ENCODE measurements at regions not wholly inside any gene's neighbourhood (a gene's known extent, or its start where the extent isn't known, plus 50 kb on each side); places are given as distances from the start of the nearest gene placed in this dataset.

DNA sequence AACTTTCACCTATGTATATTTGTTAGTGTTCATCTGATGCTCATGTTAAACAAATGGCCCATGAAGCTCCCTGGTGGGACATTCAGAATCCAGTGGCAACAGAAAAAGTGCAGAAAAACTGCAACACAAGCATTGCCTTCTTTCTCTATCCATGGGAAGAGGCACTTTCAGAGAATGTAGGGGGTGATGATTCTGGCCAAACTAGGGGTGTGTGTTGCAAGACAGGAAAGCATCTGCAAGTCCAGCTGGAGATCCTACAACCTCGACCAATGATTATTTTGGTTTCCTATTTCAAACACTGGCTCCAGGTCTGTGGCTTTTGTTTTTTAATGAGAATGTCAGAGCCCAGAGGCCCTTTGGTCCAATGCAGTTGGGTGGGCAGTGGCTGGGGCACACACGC lies 198.7 kb downstream of the CXCL12 start:
- no peaks in the 10 kb centered on the region for H3K4me1 ChIP-seq
- intact Hi-C loops (cut with DNase I) = no loop called here
- no peaks in the 10 kb centered on the region for H3K27me3 ChIP-seq
- TF ChIP-seq, protein P1, sequence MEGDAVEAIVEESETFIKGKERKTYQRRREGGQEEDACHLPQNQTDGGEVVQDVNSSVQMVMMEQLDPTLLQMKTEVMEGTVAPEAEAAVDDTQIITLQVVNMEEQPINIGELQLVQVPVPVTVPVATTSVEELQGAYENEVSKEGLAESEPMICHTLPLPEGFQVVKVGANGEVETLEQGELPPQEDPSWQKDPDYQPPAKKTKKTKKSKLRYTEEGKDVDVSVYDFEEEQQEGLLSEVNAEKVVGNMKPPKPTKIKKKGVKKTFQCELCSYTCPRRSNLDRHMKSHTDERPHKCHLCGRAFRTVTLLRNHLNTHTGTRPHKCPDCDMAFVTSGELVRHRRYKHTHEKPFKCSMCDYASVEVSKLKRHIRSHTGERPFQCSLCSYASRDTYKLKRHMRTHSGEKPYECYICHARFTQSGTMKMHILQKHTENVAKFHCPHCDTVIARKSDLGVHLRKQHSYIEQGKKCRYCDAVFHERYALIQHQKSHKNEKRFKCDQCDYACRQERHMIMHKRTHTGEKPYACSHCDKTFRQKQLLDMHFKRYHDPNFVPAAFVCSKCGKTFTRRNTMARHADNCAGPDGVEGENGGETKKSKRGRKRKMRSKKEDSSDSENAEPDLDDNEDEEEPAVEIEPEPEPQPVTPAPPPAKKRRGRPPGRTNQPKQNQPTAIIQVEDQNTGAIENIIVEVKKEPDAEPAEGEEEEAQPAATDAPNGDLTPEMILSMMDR (IDR thresholded peaks at IDR 0.05) = no peak
- H3K36me3 ChIP-seq = no peaks in the 10 kb centered on the region
- ATAC-seq (no peak), DNase-seq (no peak)
- no peak overlapping the region for H3K27ac ChIP-seq
- H3K9me3 ChIP-seq = no peaks in the 10 kb centered on the region
- H3K4me3 ChIP-seq = no peak overlapping the region

DNA sequence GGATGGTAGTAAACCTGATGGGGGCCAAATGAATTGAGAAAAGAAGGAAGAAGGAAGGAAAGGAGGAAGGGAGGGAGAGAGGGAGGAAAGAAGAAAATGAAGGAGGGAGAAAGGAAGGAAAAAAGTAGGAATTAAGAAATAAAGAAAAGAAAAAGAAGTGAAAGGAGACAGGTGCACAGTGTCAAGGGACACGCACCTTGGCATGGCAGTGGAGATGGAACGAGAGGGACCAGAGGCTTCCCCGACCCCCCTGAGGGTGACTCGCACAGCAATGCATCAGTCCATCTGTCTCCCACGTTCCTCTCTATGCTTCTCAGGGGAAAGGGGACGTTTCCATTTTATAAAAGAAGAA lies 199.6 kb downstream of the CXCL12 start:
- TF ChIP-seq, protein P1 (IDR thresholded peaks at IDR 0.05) = no peak
- Histone ChIP-seq H3K27me3 (no peaks in the 10 kb centered on the region), H3K36me3 (no peaks in the 10 kb centered on the region), H3K4me1 (no peaks in the 10 kb centered on the region), H3K27ac (no peak overlapping the region), H3K9me3 (no peaks in the 10 kb centered on the region), H3K4me3 (no peak overlapping the region)
- intact Hi-C loops (cut with DNase I) = no loop called here
- ATAC-seq = no peak
- DNase-seq = no peak

DNA sequence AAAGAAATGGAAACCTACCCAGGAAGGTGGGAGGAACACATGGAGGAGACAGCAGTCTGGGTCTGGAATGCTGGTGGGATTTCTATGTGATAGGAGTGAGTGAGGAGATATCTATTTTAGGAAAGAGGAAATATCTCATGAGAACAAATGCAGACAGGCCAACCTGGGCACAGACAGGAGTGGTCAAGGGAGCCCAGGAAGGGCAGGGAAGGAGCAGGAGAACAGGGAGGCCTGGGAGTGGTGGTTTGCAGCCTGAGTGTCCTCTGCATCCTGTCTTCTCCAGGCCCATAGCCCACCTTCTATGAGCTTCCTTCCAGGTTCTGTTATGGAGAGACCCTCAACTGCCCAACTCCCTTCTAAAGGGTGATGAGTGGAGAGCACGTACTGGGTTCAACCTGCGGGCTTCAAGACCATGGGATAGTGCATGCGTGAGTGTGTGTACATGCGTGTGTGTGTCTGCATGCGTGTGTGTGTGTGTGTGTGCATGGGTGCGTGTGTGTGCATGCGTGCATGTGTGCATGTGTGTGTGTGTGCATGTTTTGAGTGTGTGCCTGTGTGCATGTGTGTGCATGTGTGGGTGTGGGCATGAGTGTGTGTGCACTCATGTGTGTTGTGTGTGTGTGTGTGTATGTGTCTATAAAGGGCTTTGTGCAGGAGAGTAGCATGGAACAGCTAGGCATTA lies 200.1 kb downstream of the CXCL12 start:
- no peaks in the 10 kb centered on the region for H3K27me3 ChIP-seq
- ATAC-seq = peak; percentile 12
- TF ChIP-seq, protein P1 (IDR thresholded peaks at IDR 0.05) = no peak
- H3K36me3 ChIP-seq = no peaks in the 10 kb centered on the region
- H3K9me3 ChIP-seq = no peaks in the 10 kb centered on the region
- H3K4me3 ChIP-seq = no peak overlapping the region
- no peaks in the 10 kb centered on the region for H3K4me1 ChIP-seq
- no peak for DNase-seq
- H3K27ac ChIP-seq = no peak overlapping the region
- intact Hi-C loops (cut with DNase I) = no loop called here

DNA sequence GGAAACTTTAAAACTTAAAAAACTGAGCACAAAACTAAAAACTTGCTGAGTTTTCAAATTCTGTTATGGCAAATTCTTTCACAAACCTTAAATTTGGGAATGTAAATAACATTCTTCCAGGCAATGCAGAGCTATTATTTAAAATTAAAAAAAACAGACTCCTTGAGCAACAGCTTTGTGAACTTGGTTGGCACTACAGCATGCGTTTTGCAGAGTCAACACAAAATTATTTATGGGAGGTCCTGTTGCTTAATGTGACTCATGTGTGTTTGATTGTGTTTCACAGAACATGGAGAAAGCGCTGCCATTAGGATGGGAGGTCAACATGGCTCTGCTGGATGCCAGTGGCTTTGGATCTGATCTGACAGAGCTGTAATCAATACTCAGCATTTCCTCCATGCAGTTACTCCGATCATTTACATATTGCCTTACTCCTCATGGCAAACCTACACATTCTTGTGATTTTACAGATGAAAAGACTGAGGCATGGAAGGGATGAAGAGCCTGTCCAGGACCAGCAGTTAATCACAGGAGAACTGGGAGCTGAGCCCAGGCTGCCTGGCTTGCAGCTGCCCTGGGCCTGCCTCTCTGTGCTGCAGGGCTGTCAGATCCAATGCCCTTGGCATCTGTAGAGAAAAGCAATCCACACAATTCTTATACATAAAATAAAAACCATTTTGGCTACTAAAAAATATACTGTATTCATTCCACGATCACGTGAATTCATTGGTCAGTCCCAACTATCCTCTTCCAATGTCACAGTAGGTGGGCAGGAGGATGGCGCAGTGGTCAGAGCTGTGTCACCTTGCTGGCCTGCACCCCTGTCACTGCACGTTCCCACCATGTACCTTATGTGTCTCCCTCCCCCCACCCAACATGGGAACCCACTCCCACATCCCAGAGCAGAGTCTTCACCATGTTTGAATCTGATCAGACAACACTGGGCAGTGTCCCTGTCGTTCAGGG lies 200.9 kb downstream of the CXCL12 start:
- DNase-seq (no peak), ATAC-seq (no peak)
- Histone ChIP-seq H3K27me3 (no peaks in the 10 kb centered on the region), H3K36me3 (no peaks in the 10 kb centered on the region), H3K27ac (no peak overlapping the region), H3K4me1 (no peaks in the 10 kb centered on the region), H3K4me3 (no peak overlapping the region), H3K9me3 (no peaks in the 10 kb centered on the region)
- TF ChIP-seq, protein P1 (IDR thresholded peaks at IDR 0.05) = no peak
- intact Hi-C loops (cut with DNase I) = no loop called here

DNA sequence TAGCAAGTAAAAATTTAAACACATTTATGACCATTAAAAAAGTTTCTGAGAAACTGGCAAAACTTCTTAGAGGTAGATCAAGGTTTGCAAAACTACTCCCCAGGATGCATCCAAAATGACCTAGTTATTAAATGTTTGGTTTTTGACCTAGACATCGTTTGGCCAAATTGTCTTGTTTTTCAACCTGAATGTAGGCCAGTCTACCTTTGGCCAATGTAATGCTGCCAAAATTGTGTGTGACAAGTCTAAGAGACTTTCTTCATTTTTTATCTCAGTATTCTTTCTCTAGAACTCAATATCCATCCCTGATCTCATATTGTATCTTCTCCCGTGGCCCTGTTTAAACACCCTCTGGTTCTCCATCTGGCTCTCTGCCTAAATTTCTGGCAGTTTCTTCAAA lies 202.0 kb downstream of the CXCL12 start:
- intact Hi-C loops (cut with DNase I) = no loop called here
- no peaks in the 10 kb centered on the region for H3K36me3 ChIP-seq
- H3K27ac ChIP-seq = no peak overlapping the region
- no peak for ATAC-seq
- no peaks in the 10 kb centered on the region for H3K9me3 ChIP-seq
- H3K4me1 ChIP-seq = no peaks in the 10 kb centered on the region
- H3K4me3 ChIP-seq = no peak overlapping the region
- DNase-seq = no peak
- TF ChIP-seq, protein P1 (IDR thresholded peaks at IDR 0.05) = no peak
- H3K27me3 ChIP-seq = no peaks in the 10 kb centered on the region
